ENCODE measurements at regions not wholly inside any gene's neighbourhood (a gene's known extent, or its start where the extent isn't known, plus 50 kb on each side); places are given as distances from the start of the nearest gene placed in this dataset.

DNA sequence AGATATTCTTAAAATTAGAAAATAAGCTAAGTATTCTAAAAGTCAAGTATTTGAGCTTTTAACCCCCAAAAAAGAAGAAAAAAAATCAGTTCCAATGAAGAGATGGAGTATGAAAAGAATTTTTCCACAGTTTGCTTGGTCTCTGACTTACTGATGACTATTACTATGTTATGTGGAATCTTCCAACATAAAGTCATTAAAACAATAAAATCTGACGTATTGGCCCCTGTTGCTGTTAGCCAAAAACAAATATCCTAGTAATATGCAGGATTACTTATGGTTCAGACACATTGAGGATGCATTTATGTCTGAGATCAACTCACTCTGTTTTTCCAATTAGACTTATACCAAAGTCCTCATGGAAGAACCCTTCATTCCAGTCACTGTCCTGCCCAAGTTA lies 517.2 kb upstream of the ADGRL3 start:
- no peak for TF ChIP-seq POLR2A (IDR thresholded peaks at IDR 0.05)
- TF ChIP-seq, protein P1, sequence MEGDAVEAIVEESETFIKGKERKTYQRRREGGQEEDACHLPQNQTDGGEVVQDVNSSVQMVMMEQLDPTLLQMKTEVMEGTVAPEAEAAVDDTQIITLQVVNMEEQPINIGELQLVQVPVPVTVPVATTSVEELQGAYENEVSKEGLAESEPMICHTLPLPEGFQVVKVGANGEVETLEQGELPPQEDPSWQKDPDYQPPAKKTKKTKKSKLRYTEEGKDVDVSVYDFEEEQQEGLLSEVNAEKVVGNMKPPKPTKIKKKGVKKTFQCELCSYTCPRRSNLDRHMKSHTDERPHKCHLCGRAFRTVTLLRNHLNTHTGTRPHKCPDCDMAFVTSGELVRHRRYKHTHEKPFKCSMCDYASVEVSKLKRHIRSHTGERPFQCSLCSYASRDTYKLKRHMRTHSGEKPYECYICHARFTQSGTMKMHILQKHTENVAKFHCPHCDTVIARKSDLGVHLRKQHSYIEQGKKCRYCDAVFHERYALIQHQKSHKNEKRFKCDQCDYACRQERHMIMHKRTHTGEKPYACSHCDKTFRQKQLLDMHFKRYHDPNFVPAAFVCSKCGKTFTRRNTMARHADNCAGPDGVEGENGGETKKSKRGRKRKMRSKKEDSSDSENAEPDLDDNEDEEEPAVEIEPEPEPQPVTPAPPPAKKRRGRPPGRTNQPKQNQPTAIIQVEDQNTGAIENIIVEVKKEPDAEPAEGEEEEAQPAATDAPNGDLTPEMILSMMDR (IDR thresholded peaks at IDR 0.05): no peak

Data from right lobe of liver (tissue), 4 donors.